H9 (cell line): ENCODE measurements at regions not wholly inside any gene's neighbourhood (a gene's known extent, or its start where the extent isn't known, plus 50 kb on each side); places are given as distances from the start of the nearest gene placed in this dataset.

Source experiments
- DNase-seq: peaks from one replicate; pipeline ENCODE4 v3.0.0-alpha.2; 2017
- H2AFZ ChIP-seq: one replicate; pipeline ENCODE4 v1.6.1; 2013; ENCODE audit warnings: mild to moderate bottlenecking, low read length, control low read depth, moderate library complexity
- H2AK5ac ChIP-seq: 2 replicates; pipeline ENCODE4 v1.6.1; 2013; ENCODE audit warnings: low read length, control low read depth, mixed read lengths; ENCODE audit not compliant: insufficient read length
- H2BK120ac ChIP-seq: one replicate; pipeline ENCODE4 v1.6.1; 2013; ENCODE audit warnings: low read depth, mild to moderate bottlenecking, low read length, control low read depth, inconsistent platforms; ENCODE audit not compliant: poor library complexity, severe bottlenecking
- H2BK12ac ChIP-seq: 2 replicates; pipeline ENCODE4 v1.6.1; 2013; ENCODE audit warnings: low read length, control low read depth, mixed read lengths, low read depth; ENCODE audit not compliant: insufficient read length
- H2BK15ac ChIP-seq: 2 replicates; pipeline ENCODE4 v1.6.1; 2013; ENCODE audit warnings: low read depth, low read length, control low read depth
- H2BK20ac ChIP-seq: one replicate; pipeline ENCODE4 v1.6.1; 2013; ENCODE audit warnings: low read depth, mild to moderate bottlenecking, low read length, control low read depth, inconsistent platforms; ENCODE audit not compliant: poor library complexity, severe bottlenecking
- H2BK5ac ChIP-seq: 2 replicates; pipeline ENCODE4 v1.6.1; 2013; ENCODE audit warnings: low read length, control low read depth, mixed read lengths; ENCODE audit not compliant: insufficient read length
- H3K14ac ChIP-seq: 2 replicates; pipeline ENCODE4 v1.6.1; 2013; ENCODE audit warnings: low read length, control low read depth; ENCODE audit not compliant: insufficient read depth
- H3K18ac ChIP-seq: 2 replicates; pipeline ENCODE4 v1.6.1; 2013; ENCODE audit warnings: low read depth, mild to moderate bottlenecking, mixed read lengths, low read length, control low read depth; ENCODE audit not compliant: insufficient read length
- H3K23ac ChIP-seq: 2 replicates; pipeline ENCODE4 v1.6.1; 2013; ENCODE audit warnings: low read length, control low read depth, mixed read lengths, low read depth; ENCODE audit not compliant: insufficient read length
- H3K23me2 ChIP-seq: 2 replicates; pipeline ENCODE4 v1.6.1; 2013; ENCODE audit warnings: low read depth, mild to moderate bottlenecking, mixed read lengths, low read length, control low read depth; ENCODE audit not compliant: insufficient read length, poor library complexity, severe bottlenecking
- H3K27ac ChIP-seq: 2 replicates; pipeline ENCODE4 v1.5.1; 2013; ENCODE audit warnings: low read length, control low read depth, mixed read lengths, low read depth; ENCODE audit not compliant: insufficient read length
- H3K27me3 ChIP-seq: 2 replicates; pipeline ENCODE4 v1.6.1; 2013; ENCODE audit warnings: low read length, control low read depth, inconsistent platforms; ENCODE audit not compliant: insufficient read depth
- H3K4ac ChIP-seq: 2 replicates; pipeline ENCODE4 v1.6.1; 2013; ENCODE audit warnings: low read depth, mild to moderate bottlenecking, control low read depth, inconsistent platforms, low read length, moderate library complexity
- H3K4me1 ChIP-seq: 2 replicates; pipeline ENCODE4 v1.6.1; 2013; ENCODE audit warnings: low read length, control low read depth, inconsistent platforms; ENCODE audit not compliant: insufficient read depth
- H3K4me2 ChIP-seq: 2 replicates; pipeline ENCODE4 v1.6.1; 2013; ENCODE audit warnings: low read length, control low read depth, mixed read lengths; ENCODE audit not compliant: insufficient read length, insufficient read depth
- H3K56ac ChIP-seq: 2 replicates; pipeline ENCODE4 v1.6.1; 2013; ENCODE audit warnings: low read depth, mild to moderate bottlenecking, mixed read lengths, low read length, control low read depth; ENCODE audit not compliant: insufficient read length
- H3K79me1 ChIP-seq: 2 replicates; pipeline ENCODE4 v1.6.1; 2013; ENCODE audit warnings: low read depth, mild to moderate bottlenecking, moderate library complexity, low read length, control low read depth, inconsistent platforms; ENCODE audit not compliant: insufficient read depth, poor library complexity, severe bottlenecking
- H3K79me2 ChIP-seq: 2 replicates; pipeline ENCODE4 v1.6.1; 2013; ENCODE audit warnings: low read length, control low read depth, inconsistent platforms; ENCODE audit not compliant: insufficient read depth
- H3K9ac ChIP-seq: 2 replicates; pipeline ENCODE4 v1.6.1; 2013; ENCODE audit warnings: low read length, control low read depth, mixed read lengths; ENCODE audit not compliant: insufficient read length; ENCODE audit errors: extremely low read depth
- H3K9me3 ChIP-seq: one replicate; pipeline ENCODE4 v1.6.1; 2013; ENCODE audit warnings: low read depth, low read length, inconsistent platforms; ENCODE audit not compliant: control insufficient read depth
- H3T11ph ChIP-seq: one replicate; pipeline ENCODE4 v1.6.1; 2013; ENCODE audit warnings: mild to moderate bottlenecking, low read length, control low read depth, inconsistent platforms
- H4K20me1 ChIP-seq: one replicate; pipeline ENCODE4 v1.6.1; 2013; ENCODE audit not compliant: control insufficient read depth, insufficient read length, insufficient read depth
- H4K5ac ChIP-seq: 2 replicates; pipeline ENCODE4 v1.6.1; 2013; ENCODE audit warnings: low read depth, mild to moderate bottlenecking, mixed read lengths, low read length, control low read depth; ENCODE audit not compliant: insufficient read length
- H4K8ac ChIP-seq: replicated peaks from 2 replicates; pipeline ENCODE4 v1.6.1; 2013; ENCODE audit warnings: low read length, control low read depth, mixed read lengths, low read depth; ENCODE audit not compliant: insufficient read length
- H4K91ac ChIP-seq: 2 replicates; pipeline ENCODE4 v1.6.1; 2013; ENCODE audit warnings: low read depth, mild to moderate bottlenecking, moderate library complexity, mixed read lengths, low read length, control low read depth; ENCODE audit not compliant: insufficient read length
- H3K27ac Mint-ChIP-seq, 3 experiments: 2 replicates in 2 of 3; 3 replicates in 1 of 3; pipeline ENCODE4 v1.8.0; 2020 to 2021; ENCODE audit warnings: mixed read lengths in 3 of 3, mild to moderate bottlenecking in 1 of 3, moderate library complexity in 1 of 3
- H3K27me3 Mint-ChIP-seq: 2 replicates; pipeline ENCODE4 v1.8.0; 2021; ENCODE audit warnings: low read depth, mild to moderate bottlenecking, moderate library complexity, mixed read lengths
- H3K36me3 Mint-ChIP-seq, 3 experiments: 2 replicates in 2 of 3; 3 replicates in 1 of 3; pipeline ENCODE4 v1.8.0; 2020 to 2021; ENCODE audit warnings: low read depth in 3 of 3, mixed read lengths in 3 of 3; ENCODE audit not compliant: insufficient read depth in 1 of 3
- H3K4me1 Mint-ChIP-seq, 2 experiments: 2 replicates each; pipeline ENCODE4 v1.8.0; 2020; ENCODE audit warnings: mixed read lengths in 2 of 2
- H3K4me3 Mint-ChIP-seq, 2 experiments: 2 replicates in 1 of 2; 3 replicates in 1 of 2; pipeline ENCODE4 v1.8.0; 2020 to 2021; ENCODE audit warnings: mild to moderate bottlenecking in 2 of 2, mixed read lengths in 2 of 2, moderate library complexity in 1 of 2
- H3K9me3 Mint-ChIP-seq, 2 experiments: 2 replicates in 1 of 2; 3 replicates in 1 of 2; pipeline ENCODE4 v1.8.0; 2020; ENCODE audit warnings: mild to moderate bottlenecking in 2 of 2, mixed read lengths in 2 of 2, moderate library complexity in 1 of 2
- CTCF ChIP-seq: fragments of 200-600 bp; sonication (generic); conservative IDR thresholded peaks from 3 replicates; pipeline ENCODE4 v1.8.0; 2021; ENCODE audit warnings: antibody characterized with exemption, mild to moderate bottlenecking
- WGBS: extraction: QIAGEN DNeasy Blood & Tissue Kit; methylation state at CpG from one replicate; pipeline ENCODE4 v1.1.7; 2013; ENCODE audit warnings: missing lambda C conversion rate, low lambda C conversion rate, mixed read lengths; ENCODE audit not compliant: insufficient read length; ENCODE audit errors: extremely low coverage; 5-methylcytosine and 5-hydroxymethylcytosine counted together

- H3K27me3 ChIP-seq: no peaks in the 10 kb centered on the region
- no peak overlapping the region for H2BK15ac ChIP-seq
- peaks cover 53% of the 10 kb centered on the region for H3K27me3 Mint-ChIP-seq
- no peak overlapping the region for H3K4me3 Mint-ChIP-seq
- H3K4me1 ChIP-seq: no peaks in the 10 kb centered on the region
- no CpG with 5 or more reads among the region's 6 CpGs for WGBS
- H3T11ph ChIP-seq: no peak overlapping the region
- no peaks in the 10 kb centered on the region for H3K23me2 ChIP-seq
- no peak overlapping the region for H2BK12ac ChIP-seq
- no peaks in the 10 kb centered on the region for H3K79me2 ChIP-seq
- H3K79me1 ChIP-seq: no peaks in the 10 kb centered on the region
- H4K91ac ChIP-seq: no peak overlapping the region
- no peak for DNase-seq
- H3K4me1 Mint-ChIP-seq: peaks cover 2 to 8% of the 10 kb centered on the region in 2 experiments; a peak in 2 of 4 replicates
- H3K18ac ChIP-seq: no peak overlapping the region
- no peak overlapping the region for H3K9ac ChIP-seq
- no peaks in the 10 kb centered on the region; a peak in 1 of 7 replicates for H3K36me3 Mint-ChIP-seq
- H2BK20ac ChIP-seq: no peak overlapping the region
- H2BK120ac ChIP-seq: no peak overlapping the region
- H3K27ac Mint-ChIP-seq: no peak overlapping the region
- H4K8ac ChIP-seq: no peak overlapping the region
- no peak overlapping the region for H3K4ac ChIP-seq
- H2AFZ ChIP-seq: no peak overlapping the region
- no peak overlapping the region for H3K56ac ChIP-seq
- H3K14ac ChIP-seq: no peak overlapping the region
- no peaks in the 10 kb centered on the region for H4K20me1 ChIP-seq
- H3K27ac ChIP-seq: no peak overlapping the region
- no peaks in the 10 kb centered on the region for H3K9me3 ChIP-seq
- H2BK5ac ChIP-seq: no peak overlapping the region
- no peak overlapping the region for H3K23ac ChIP-seq
- no peak overlapping the region for H2AK5ac ChIP-seq
- peaks cover 0 to 3% of the 10 kb centered on the region in 2 experiments; a peak in 1 of 5 replicates for H3K9me3 Mint-ChIP-seq
- H3K4me2 ChIP-seq: no peak overlapping the region
- no peak for TF ChIP-seq CTCF
- no peak overlapping the region for H4K5ac ChIP-seq
Measured at GRCh38 chr10:113453351-113453750, 99.5 kb upstream of the HABP2 start.
